ENCODE measurements at regions not wholly inside any gene's neighbourhood (a gene's known extent, or its start where the extent isn't known, plus 50 kb on each side); places are given as distances from the start of the nearest gene placed in this dataset.

GRCh38 chr1:4379451-4380175 is 274.8 kb upstream of the AJAP1 start:
- H3K27me3 Mint-ChIP-seq (ENCODE audit: insufficient read depth): no peaks in the 10 kb centered on the region; the same call in 1 of the 2 replicates

DNA sequence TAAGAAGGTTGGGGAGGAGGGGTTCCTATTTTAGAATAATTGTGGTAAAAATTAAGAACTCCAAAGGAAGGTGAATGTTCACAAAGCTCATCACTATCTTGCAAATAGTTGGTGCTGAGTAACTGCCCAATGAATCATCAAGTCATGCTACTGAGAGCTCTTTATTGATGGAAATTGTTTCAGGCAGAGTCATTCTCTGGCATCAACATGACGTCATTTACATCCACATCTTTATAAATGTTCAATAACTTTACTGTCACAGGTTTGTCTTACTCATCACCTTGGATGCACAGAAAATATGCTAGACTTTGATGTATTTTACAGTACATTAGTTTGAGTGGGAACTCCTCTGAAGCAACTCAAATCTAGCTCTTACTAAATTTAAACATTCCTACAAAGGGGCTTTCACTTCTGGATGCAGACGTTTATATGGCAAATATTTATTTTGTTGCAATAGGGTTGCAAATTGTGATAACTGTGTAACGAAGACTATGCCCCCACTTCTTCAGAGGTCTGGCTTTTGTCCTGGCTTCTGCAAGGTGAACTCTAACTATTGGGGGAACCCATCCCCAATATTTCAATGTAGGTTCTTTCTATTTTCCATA is 273.7 kb upstream of the AJAP1 start:
- no peak for TF ChIP-seq CTCF (IDR thresholded peaks at IDR 0.05)
- Mint-ChIP-seq H3K4me3 (no peak overlapping the region), H3K27ac (no peak overlapping the region), H3K4me1 (ENCODE audit: low read depth) (no peaks in the 10 kb centered on the region), H3K9me3 (peaks cover 82% of the 10 kb centered on the region), H3K36me3 (ENCODE audit: low read depth) (0 out of 2 replicates have a peak, but pooled peaks cover 8% of the 10 kb centered on the region), H3K27me3 (ENCODE audit: insufficient read depth) (no peaks in the 10 kb centered on the region; the same call in 1 of the 2 replicates)
- DNase-seq: peak; percentile 0

More at GRCh38 chr1:4379451-4380175, 274.8 kb upstream of the AJAP1 start:
- H3K36me3 Mint-ChIP-seq (ENCODE audit: low read depth): 0 out of 2 replicates have a peak, but pooled peaks cover 13% of the 10 kb centered on the region
- no peak overlapping the region for H3K27ac Mint-ChIP-seq
- H3K9me3 Mint-ChIP-seq: peaks cover 82% of the 10 kb centered on the region
- no peak for TF ChIP-seq CTCF (IDR thresholded peaks at IDR 0.05)
- H3K4me3 Mint-ChIP-seq: no peak overlapping the region
- H3K4me1 Mint-ChIP-seq (ENCODE audit: low read depth): no peaks in the 10 kb centered on the region
- no peak for DNase-seq

GRCh38 chr1:4393191-4393590 is 261.2 kb upstream of the AJAP1 start:
- Mint-ChIP-seq H3K4me3 (no peak overlapping the region), H3K36me3 (ENCODE audit: low read depth) (no peaks in the 10 kb centered on the region), H3K4me1 (ENCODE audit: low read depth) (no peaks in the 10 kb centered on the region), H3K9me3 (peaks cover 95% of the 10 kb centered on the region), H3K27me3 (ENCODE audit: insufficient read depth) (no peaks in the 10 kb centered on the region; the same call in 1 of the 2 replicates), H3K27ac (no peak overlapping the region)
- no peak for TF ChIP-seq CTCF (IDR thresholded peaks at IDR 0.05)
- DNase-seq: no peak

DNA sequence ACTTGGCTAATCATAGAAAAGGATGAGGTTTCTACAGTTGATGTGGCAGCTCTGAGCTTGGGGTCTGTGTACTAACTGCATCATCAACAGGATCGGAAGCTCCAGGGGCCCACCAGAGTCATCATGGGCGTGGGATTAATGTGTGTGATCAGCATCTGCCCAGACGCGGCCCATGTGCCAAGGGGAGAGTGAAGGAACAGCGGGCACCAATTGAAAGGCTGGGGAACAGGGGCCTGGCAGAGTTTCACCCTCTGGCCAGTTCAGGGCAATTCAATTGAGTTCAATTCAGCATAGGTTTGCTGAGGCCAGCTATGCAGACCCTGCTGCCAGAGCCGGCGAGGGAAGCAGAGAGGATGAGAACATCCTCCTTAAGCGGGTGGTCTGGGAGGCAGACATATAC is 260.0 kb upstream of the AJAP1 start:
- no peak overlapping the region for H3K27ac Mint-ChIP-seq
- no peak for TF ChIP-seq CTCF (IDR thresholded peaks at IDR 0.05)
- no peaks in the 10 kb centered on the region; the same call in 1 of the 2 replicates for H3K27me3 Mint-ChIP-seq (ENCODE audit: insufficient read depth)
- no peaks in the 10 kb centered on the region for H3K4me1 Mint-ChIP-seq (ENCODE audit: low read depth)
- DNase-seq: no peak
- no peaks in the 10 kb centered on the region for H3K36me3 Mint-ChIP-seq (ENCODE audit: low read depth)
- H3K4me3 Mint-ChIP-seq: no peak overlapping the region
- H3K9me3 Mint-ChIP-seq: peaks cover 86% of the 10 kb centered on the region

DNA sequence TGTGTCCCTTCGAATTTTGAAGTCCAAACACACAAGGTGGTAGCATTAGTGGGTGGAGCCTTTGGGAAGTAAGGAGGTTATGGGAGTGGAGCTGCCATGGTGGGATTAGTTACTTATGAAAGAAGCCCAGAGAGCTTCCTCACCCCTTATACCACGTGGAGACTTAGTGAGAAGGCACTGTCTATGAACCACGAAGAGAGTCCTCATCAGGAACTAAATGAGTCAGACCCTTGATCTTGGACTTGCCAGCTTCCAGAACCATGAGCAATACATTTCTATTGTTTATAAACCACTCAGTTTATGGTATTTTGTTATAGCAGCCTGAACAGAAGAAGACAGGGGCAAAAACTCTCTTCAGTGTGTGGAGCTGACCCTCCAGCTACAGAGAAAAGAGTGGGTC is 259.3 kb upstream of the AJAP1 start:
- no peak overlapping the region for H3K27ac Mint-ChIP-seq
- H3K9me3 Mint-ChIP-seq: peaks cover 78% of the 10 kb centered on the region
- no peak overlapping the region for H3K4me3 Mint-ChIP-seq
- no peaks in the 10 kb centered on the region for H3K36me3 Mint-ChIP-seq (ENCODE audit: low read depth)
- H3K27me3 Mint-ChIP-seq (ENCODE audit: insufficient read depth): no peaks in the 10 kb centered on the region; the same call in 1 of the 2 replicates
- no peaks in the 10 kb centered on the region for H3K4me1 Mint-ChIP-seq (ENCODE audit: low read depth)
- TF ChIP-seq CTCF (IDR thresholded peaks at IDR 0.05): no peak
- DNase-seq: no peak
